ENCODE measurements at regions not wholly inside any gene's neighbourhood (a gene's known extent, or its start where the extent isn't known, plus 50 kb on each side); places are given as distances from the start of the nearest gene placed in this dataset.
"Not testable (repeated sequence)": the region's sequence is repeated elsewhere in the genome, so short reads cannot be mapped to it uniquely, and the experiment has no call there.

DNA sequence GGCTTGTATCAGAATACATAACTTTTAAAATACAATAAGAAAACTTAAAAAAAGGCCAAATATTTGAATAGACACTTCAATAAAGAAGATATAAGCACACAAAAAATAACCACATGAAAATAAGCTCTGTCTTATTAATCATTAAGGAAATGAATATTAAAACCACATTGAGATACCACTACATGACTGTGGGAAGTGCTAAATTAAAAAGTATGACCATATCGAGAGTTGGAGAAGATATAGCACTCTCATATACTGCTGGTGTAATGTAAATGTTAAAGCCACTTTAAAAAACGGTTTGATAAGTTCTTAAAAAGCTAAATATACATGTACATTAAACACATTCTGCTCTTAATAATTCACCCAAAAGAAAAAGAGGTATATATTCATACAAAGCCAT is 104.6 kb upstream of the TRIB2 start:
- no peak for DNase-seq

DNA sequence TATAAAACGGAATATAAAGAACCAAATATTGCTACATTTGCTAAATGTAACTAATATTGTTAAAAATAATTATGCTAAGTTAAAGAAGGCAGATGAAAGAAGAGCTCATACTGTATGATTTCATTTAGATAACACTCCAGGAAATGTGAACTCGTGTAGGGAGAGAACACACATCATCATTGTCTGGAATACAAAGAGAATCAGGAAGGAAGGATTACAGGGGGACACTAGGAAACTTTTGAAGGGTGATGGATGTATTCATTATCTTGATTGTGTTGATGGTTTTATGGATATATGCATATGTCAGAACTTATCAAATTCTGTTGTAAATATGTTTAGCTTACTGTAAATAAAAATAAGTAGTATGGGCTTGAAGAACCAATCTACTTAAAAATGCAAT is 104.1 kb upstream of the TRIB2 start:
- no peak for DNase-seq

DNA sequence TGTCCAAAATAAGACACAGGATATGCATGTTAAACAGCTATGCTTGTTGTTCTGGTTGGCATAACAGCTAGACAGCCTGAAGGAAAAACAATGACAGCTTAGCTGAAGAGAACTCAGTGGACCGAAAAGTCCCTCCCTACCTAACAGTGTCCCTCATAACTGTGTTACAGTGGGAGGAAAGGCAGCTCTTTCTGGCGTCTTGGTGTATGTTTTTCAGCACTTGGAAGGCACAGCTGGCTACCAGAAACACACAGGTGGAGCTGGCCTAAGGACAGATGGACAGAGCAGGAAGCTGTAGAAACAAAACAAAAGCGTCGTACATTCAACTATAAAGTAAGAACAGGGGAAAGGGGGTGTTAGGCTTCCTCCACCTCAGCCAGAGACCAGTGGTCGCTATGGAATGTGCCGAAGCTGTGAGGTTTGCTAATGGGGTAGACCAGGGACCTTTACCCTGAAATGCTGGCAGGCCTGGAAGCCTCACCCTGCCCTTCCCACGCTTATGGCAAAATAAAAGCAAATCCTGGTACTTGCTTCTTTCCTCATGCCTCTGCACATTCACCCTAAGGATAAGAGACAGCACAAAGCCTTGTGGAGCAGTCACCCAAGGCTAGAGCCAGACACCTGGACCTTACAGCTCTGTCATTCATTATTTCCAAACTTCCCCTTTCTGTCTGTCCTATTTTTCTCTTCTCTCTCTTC is 103.5 kb upstream of the TRIB2 start:
- no peak for DNase-seq

DNA sequence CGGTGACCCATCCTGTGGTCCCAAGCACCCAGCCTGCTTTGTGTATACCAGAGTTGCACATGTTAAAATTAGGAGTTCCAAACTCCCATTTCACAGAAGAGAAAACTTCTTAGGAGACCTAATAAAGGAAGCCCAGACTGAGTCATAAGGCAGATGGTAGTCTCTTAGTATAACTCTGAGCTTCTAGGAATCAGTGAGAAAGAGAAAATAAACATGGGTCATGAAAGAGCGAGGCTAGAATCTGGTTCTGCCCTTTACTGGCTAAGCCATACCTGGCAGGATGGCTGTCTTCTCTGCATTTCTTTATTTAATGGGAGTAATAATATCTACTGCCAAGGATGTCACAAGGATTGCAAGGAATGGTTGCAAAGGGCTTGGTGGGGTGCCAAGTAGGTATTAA is 101.2 kb upstream of the TRIB2 start:
- DNase-seq: no peak

DNA sequence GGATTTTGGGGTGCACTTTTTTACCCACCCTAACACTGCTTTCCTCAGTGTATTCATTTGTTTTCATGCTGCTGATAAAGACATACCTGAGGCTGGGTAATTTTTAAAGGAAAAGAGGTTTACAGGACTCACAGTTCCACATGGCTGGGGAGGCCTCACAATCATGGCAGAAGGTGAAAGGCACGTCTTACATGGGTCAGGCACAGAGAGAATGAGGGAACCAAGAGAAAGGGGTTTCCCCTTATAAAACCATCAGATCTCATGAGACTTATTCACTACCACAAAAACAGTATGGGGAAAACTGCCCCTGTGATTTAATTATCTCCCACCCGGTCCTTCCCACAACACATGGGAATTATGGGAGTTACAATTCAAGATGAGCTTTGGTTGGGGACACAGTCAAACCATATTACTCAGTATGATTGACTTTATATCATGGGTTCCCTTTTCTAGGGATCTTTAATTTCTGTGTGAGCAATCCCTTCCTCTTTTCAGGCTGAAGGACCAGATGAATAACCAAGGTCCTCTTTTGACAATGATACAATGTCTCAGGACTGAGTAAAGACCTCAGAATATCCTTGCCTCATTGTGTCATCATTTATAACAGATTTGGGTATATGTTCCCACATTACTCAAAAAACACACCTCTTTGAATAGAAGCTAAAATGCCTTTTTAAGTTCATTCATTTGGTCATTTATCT is 100.1 kb upstream of the TRIB2 start:
- no peak for DNase-seq

DNA sequence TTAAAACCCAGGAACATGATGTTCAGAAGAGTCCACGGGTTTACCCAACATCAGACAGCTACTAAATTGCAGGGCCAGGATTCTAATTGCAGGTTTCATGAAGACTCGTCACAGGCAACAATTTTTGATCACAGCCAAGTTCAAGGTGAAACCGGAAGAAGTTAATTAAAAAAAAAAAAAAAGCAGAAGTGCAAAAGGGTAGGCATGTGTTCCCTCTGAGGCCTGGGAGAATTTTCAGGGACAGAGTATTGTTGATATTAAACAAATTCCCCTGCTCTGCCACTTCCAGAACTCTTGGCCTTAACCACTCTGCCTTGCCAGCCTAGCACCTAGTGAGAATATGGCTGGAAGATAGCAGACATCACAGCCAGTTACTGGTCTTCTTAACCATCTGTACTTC is 99.4 kb upstream of the TRIB2 start:
- DNase-seq: no peak

DNA sequence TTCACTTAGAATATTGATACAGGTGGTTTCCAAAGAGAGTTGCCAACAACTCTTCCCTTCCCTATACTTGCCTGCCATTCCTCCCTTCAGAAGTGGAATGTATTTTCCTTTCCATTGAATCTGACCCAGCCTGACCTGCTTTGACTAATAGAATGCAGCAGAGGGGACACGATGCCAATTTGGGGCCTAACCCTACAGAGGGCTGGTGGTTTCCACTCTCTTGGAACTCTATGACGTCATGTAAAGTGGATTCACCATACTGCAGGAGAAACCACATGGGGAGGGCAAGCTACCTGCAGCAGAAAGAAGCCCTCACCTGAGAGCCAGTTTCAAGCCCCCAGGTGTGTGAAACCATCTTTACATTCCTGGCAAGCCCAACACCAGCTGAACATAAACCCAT is 98.9 kb upstream of the TRIB2 start:
- no peak for DNase-seq

DNA sequence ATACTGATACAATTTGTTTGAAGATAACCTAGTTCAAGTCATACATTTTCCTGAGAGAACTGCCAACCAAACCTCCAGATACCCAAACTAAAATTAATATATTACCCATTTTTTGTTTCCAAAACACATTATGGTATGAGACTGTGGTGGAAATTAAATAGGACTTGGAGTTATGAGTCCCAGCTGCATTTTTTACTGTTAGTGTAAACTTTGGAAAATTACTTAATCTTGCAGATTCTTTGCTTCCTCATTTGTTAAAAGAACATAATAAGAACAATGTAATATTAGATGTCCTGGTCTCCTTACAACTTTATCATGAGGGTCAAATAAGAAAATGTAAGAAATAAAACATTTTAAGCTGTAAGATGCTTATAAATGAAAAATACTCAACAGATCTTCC is 98.2 kb upstream of the TRIB2 start:
- no peak for DNase-seq

DNA sequence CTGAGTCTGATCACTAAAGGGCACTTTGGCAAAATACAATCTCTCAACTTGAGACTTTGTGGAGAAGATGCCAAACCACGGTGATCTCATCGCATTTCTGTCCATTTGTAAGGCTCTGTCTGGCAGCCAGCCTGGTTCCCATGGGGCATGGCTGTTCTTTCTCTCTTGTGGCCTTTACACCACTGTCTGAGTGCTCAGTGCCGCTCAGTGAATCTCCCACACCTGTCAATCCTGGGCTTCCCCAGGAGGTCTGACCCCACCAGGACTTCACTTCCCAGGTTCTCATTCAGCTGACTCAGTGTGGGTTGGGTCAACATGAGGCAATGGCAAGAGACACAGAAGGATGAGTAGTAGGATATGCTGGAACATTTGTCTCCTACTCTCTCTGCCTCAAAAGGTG is 96.8 kb upstream of the TRIB2 start:
- DNase-seq: no peak

DNA sequence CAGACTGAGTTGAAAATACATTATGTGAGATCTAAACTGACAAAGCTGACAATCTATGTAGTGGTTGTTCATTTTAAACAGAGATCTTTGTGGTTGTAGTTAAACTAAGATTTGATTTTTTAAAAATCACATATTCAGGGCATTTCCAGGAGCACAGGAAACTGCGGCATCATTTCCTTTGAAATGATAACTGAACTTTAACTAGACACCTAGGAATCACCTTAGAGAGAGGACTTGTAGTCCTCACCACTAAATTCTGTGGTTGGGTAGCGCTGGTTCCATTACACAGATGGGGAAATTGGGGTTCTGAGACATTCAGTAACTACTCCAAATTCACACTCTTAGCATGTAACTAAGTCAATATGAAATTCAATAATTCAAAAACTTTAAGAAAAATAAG is 96.0 kb upstream of the TRIB2 start:
- DNase-seq: no peak

DNA sequence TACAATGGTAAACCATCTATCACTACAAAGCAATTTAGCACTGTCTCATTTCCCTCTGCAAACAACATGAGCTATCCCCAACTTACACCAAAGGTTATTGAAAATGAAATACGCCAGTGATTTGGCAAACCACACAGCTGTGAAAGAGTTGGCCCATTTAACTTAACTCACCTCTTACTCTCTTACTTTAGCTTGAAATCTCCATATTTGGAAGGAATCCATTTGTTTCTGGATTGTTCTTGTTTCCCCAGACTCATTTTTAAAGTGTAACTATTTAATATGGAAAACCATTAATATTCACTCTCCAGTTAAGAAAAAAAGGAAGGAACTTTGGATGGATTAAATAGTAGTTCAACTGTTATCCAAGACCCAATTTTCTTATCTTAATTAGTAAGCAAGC is 93.7 kb upstream of the TRIB2 start:
- no peak for DNase-seq

DNA sequence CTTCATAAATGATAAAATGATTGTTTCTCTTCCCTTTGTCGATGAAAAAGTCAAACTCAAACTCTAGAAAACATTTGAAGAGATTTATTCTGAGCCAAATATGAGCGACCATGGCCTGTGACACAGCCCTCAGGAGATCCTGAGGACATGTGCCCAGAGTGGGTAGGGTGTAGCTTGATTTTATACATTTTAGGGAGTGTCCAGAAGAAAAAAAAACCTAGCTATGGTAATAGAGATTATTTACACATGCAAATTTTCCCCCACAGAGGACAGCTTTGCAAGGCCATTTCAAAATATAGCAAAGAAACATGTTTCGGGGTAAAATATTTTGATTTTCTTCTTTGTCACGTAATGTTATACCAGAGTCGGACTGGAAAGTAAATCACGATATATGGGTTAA is 92.4 kb upstream of the TRIB2 start:
- no peak for DNase-seq

DNA sequence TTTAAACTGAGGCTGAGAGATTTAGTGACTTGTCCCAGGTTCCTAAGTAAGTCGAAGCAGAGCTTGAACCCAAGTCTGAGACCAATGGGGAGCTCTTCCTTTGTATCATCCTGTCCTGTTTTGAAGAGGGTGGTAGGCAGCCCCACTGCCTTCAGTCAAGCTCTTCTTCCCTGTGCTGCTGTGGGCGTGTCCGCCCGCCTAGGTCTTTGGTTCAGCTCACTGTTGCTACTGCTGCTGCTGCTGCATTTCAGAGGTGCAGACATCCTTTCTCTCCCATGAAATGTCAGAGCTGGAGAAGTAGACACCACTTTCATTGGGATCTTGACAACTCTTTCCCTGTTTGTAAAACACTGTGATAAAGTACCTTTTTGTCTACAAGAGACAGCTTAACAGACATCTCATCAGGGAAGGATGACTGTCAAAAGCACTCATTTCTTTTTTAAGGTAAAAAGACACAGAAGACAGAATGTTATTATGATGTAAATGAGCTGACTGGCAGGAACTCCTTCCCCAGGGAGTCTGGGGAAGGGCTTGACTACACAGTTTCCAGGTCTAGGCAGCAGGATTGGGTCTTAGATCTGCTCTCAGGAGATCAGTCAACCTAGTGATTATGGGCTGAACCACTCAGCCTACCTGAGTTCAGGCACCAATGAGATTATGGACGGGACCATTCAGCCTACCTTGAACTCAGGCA is 91.7 kb upstream of the TRIB2 start:
- no peak for DNase-seq

DNA sequence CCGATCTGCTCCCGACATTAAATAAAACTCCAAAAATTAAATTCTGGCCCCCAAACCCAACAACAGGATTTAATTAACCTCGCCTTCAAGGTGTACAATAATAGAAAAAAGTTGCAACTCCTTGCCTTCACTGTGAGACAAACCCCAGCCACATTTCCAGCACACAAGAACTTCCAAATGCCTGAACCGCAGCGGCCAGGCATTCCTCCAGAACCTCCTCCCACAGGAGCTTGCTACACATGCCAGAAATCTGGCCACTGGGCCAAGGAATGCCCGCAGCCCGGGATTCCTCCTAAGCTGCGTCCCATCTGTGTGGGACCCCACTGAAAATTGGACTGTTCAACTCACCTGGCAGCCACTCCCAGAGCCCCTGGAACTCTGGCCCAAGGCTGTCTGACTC is 88.2 kb upstream of the TRIB2 start:
- not testable (repeated sequence) for DNase-seq

DNA sequence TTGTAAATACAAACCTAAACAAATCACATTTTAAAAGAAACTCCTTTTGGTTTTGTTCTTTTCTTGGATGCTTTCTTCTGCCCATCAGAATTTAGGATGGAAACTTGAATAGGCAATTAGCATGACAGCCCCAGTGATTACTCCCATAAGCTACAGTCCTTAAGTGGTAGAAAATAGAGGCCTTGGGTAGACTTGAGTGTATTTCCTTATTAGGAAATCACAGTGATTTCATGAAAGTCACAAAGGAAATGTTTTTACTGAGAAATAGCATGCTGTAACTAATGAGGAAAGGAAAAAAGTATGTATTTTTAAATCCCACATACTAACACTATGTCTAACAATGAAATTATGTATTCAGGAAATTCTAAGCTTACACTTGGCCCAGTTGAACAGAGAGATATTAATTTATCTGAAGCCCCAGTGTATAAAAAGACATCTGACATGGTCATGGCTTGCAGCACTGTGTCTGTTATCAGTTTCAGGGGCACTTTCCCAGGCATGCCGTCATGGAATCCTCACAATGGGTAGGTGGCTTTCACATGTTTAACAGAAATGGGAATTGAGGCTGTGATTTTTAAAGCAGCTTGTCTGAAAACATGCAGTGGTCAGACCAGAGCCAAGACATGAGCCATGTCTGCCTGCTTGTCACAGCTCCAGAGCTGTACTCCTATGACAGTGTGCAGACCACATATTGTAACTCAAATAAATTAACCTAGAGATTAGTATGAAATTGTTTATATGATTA is 79.7 kb upstream of the TRIB2 start:
- DNase-seq: peak in 1 of 5 donors; percentile 36

DNA sequence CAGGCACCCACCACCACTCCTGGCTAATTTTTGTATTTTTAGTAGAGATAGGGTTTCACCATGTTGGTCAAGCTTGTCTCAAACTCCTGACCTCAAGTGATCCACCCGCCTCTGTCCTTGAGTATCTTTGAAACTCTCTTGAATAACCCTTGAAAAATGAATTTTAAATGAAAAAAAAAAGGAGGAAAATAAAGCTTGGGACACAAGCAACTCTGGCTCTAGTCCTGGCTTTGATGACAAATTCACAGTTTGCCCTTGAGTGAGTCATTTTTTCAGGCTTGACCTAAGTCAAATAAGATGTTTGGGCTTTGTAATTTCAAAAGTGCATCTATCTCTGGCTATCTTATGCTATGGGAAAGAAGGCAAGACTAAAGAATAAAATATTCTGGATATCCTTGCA is 79.0 kb upstream of the TRIB2 start:
- DNase-seq: no peak

DNA sequence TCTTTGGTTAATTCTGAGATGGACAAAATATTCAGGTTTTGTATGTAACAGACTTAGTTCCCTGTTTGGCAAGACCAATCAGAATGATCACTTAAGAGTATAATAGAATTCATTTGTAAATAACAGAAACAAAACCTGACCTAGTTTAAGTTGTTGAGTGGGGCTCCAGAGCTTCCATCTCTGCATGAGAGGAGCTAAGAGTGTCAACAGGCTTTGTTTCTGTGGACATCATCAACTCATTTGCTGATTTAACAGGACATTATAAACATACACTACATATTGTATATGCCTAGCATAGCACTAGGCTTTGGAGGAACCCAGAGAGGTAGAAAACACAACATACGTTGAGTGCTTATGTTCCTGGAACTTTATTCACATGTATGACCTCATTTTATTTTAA is 75.3 kb upstream of the TRIB2 start:
- DNase-seq: no peak

DNA sequence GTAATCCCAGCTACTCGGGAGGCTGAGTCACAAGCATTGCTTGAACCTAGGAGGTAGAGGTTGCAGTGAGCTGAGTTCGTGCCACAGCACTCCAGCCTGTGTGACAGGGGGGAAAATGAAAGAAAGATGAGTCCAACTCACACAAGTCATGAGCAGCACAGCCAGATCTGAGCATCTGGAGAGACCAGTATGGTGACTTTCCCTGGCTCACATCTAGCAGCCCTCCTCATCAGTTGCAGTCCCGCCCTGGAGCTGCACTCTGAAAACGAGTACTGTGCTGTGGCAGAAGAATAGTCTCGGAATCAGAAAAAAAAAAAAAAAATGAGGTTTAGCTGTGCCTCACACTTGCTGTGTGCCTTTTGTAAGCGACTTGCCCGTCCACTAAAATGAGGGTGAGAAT is 74.4 kb upstream of the TRIB2 start:
- DNase-seq: no peak

DNA sequence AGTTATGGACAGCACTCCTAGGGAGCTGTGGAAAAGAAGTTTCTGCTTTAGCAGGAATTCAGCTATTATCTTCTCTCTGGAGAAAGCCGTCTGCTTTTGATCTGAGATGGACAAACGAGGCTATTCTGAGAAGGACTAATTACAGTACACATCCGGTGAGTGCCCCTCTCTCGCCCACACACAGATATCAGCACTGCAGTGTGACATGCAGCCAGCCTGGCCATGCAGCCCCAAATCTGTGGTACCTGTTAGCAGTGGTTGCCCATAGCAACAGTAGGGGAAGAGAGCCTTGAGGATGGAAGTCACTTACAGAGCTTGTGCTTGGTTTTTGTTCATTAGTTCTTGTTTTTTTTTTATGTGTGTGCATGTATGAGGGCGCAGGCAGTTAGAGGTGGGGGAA is 73.9 kb upstream of the TRIB2 start:
- DNase-seq: no peak

DNA sequence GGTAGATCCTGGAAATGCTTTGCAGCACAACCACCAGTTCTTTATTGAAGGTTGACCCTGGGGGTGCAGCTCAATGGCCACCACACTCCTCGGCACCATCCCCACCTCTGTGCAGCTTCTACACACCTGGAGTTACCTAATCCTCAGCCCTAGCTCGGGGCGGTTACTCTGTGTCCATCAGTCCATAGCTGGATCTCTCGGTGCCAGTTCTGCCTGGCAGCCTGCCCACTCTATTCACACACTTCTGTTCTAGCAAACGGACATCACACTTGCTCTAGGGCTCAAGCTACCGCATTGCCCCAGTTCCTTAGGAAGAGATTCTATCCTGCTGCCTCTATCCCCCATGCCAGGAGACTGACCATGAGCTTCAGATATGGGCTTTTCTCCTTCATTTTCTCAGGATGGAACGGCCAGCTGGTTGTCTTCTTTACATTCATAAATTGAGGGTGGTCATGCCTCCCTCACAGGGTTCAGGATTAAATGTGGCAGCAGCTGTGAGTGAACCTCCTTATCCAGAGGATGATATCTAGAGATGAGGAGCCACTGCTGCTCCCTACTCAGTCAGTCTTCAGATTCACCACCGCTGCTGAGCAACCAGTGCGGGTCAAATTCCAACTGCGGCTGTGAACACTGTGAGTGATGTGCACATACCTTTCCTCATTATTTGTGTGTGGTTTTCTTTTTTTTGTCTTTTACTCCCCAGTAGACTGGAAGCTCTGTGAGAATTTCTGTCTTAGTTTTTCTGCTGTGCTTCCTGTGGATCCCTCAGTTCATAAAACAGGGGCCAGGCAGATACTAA is 66.9 kb upstream of the TRIB2 start:
- DNase-seq: no peak

DNA sequence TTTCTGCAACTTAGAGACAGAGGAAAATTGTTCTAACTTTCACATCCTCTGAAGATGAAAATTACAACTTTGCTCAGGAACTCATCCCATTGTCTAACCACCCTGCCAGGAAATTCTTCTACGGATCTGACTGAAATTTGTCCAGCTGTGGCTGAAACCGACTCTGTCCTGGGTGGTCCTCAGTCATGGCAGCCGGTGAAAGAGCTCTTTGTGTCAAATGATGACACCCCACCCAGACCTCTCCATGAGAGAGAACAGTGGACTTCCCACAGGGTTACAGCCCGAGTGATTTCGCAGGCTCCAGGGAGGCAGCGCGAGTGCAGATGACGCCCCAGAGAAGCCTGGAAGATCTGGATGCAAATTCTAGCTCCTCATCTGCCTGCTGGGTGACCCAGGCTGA is 65.1 kb upstream of the TRIB2 start:
- no peak for DNase-seq

DNA sequence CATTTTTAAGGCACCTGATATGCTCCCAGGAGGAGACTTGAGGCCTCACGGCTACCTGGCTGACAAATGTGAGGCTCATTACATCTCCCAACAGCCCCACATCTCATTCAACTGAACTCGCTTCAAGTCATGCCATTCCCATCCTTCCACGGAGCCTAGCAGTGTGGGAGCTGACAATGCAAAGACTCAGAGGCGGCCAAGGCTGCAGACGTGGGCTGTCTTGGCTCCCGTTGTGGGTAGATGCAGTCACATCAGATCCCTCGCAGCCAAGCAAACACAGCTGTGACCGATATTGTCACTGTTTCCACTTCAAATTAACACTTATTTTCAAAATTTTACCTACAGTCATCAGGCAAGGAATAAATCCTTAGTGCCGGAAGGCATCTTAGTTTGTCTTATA is 64.0 kb upstream of the TRIB2 start:
- DNase-seq: no peak

DNA sequence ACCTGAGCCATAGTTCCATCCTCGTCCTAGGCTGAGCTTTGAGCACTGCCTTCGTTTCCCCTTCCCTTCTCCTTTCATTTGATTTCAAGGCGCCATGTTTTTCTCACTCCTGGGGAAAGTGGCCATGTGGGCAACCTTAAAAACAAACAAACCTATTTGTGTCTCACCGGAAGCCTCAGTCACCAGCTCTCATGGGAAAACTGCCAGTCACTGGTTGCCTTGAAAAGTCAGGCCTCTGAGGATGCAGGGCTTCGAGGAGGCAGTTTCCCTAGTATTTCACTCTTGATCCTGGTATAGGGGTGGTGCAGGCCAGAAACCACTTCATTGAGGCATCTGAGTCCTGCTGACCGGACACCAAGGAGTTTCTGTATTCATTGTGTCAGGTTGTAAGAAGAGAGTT is 59.2 kb upstream of the TRIB2 start:
- DNase-seq: no peak
